IPS-NIHi7 (cell line): ENCODE measurements at regions not wholly inside any gene's neighbourhood (a gene's known extent, or its start where the extent isn't known, plus 50 kb on each side); places are given as distances from the start of the nearest gene placed in this dataset.

ENCODE experiments used
- DNase-seq: peaks from one replicate; pipeline ENCODE4 v3.0.0; 2012; ENCODE audit warnings: mixed read lengths; ENCODE audit errors: extremely low spot score

- DNase-seq = no peak
These were observed 51.2 kb downstream of the FOXL3 start for GRCh38 chr7:340979-341694.

GRCh38 chr7:341841-342638, 52.1 kb downstream of the FOXL3 start:
- no peak for DNase-seq

GRCh38 chr7:342681-343216, 52.8 kb downstream of the FOXL3 start:
- no peak for DNase-seq

- DNase-seq = no peak
These were observed 53.4 kb downstream of the FOXL3 start for GRCh38 chr7:343227-343822.

GRCh38 chr7:343864-344607, 54.1 kb downstream of the FOXL3 start:
- no peak for DNase-seq

GRCh38 chr7:344608-344994, 54.6 kb downstream of the FOXL3 start:
- DNase-seq = no peak

GRCh38 chr7:346116-346898, 56.3 kb downstream of the FOXL3 start:
- no peak for DNase-seq

- DNase-seq = no peak
These were observed 57.1 kb downstream of the FOXL3 start for GRCh38 chr7:347001-347590.

GRCh38 chr7:347644-348479, 57.9 kb downstream of the FOXL3 start:
- no peak for DNase-seq

- no peak for DNase-seq
These were observed 58.5 kb downstream of the FOXL3 start for GRCh38 chr7:348480-348844.

- DNase-seq = no peak
These were observed 59.2 kb downstream of the FOXL3 start for GRCh38 chr7:348962-349743.

GRCh38 chr7:351256-351655, 61.3 kb downstream of the FOXL3 start:
- no peak for DNase-seq

GRCh38 chr7:351681-352480, 61.9 kb downstream of the FOXL3 start:
- no peak for DNase-seq

- DNase-seq = no peak
These were observed 63.9 kb downstream of the FOXL3 start for GRCh38 chr7:353746-354325.

- DNase-seq = no peak
These were observed 64.9 kb downstream of the FOXL3 start for GRCh38 chr7:354597-355470.

- DNase-seq = no peak
These were observed 65.6 kb downstream of the FOXL3 start for GRCh38 chr7:355568-355967.

- DNase-seq = no peak
These were observed 66.1 kb downstream of the FOXL3 start for GRCh38 chr7:356087-356486.
